K562 (cell line): ENCODE measurements at regions not wholly inside any gene's neighbourhood (a gene's known extent, or its start where the extent isn't known, plus 50 kb on each side); places are given as distances from the start of the nearest gene placed in this dataset.

Experiments used
- ATAC-seq: fragments of 200-7000 bp; cut with Tn5 transposase; 3 replicates; pipeline ENCODE4 v1.9.1; 2020; ENCODE audit warnings: moderate library complexity
- BruUV-seq: library from RNA; stranded (reverse); fragments of 400-500 nt; replicated peaks from 2 replicates; lab custom pipeline; 2021; lab: Mats Ljungman, UMichigan
- CTCF ChIA-PET: fragments of 300-600 bp; formaldehyde crosslinking; extraction: SDS; loops from one replicate; lab custom pipeline; 2021; ENCODE audit warnings: low intra/inter-chr PET ratio; lab: Yijun Ruan, JAX
- POLR2A ChIA-PET: fragments of 300-600, 350-650 bp; sonication (Branson Sonifier 250); formaldehyde crosslinking; extraction: SDS; loops from one replicate; lab custom pipeline; 2021; ENCODE audit warnings: antibody characterized with exemption, inconsistent platforms; lab: Yijun Ruan, JAX
- DNase-seq, 4 experiments: peaks; one replicate each; pipeline versions ENCODE4 v3.0.0 to v3.0.0-alpha.2; 2011 to 2018; ENCODE audit warnings: low spot score in 3 of 4, mixed read lengths in 3 of 4; ENCODE audit errors: extremely low read depth in 1 of 4
- FAIRE-seq: peaks from 2 replicates; lab custom pipeline; 2011; peaks lifted over from hg19 to GRCh38; lab: Jason Lieb, UNC
- H2AFZ ChIP-seq: 2 replicates; pipeline ENCODE4 v1.6.0; 2011; ENCODE audit warnings: low read depth, low read length, control low read depth, inconsistent platforms
- H3K27ac ChIP-seq: fragments of 200-600 bp; 3 replicates; pipeline ENCODE4 v1.8.0; 2011; ENCODE audit warnings: low read depth, mild to moderate bottlenecking, control low read depth, inconsistent platforms, low read length, moderate library complexity, mixed read lengths; ENCODE audit errors: extremely low read depth
- H3K27me3 ChIP-seq, 2 experiments: fragments of 300-600 bp in 1 of 2; 2 replicates in 1 of 2; 3 replicates in 1 of 2; pipeline versions ENCODE4 v1.6.0 to v1.8.0; 2011; ENCODE audit warnings: inconsistent platforms in 2 of 2, low read length in 2 of 2, mild to moderate bottlenecking in 1 of 2, mixed read lengths in 1 of 2, moderate library complexity in 1 of 2; ENCODE audit not compliant: control insufficient read depth in 2 of 2, insufficient read depth in 2 of 2
- H3K36me3 ChIP-seq: fragments of 300-600 bp; 3 replicates; pipeline ENCODE4 v1.8.0; 2011; ENCODE audit warnings: mild to moderate bottlenecking, low read length, inconsistent platforms; ENCODE audit not compliant: control insufficient read depth, insufficient read depth
- H3K4me1 ChIP-seq, 2 experiments: fragments of 200-600 bp in 1 of 2; replicated peaks in 1 of 2; 2 replicates in 1 of 2; 3 replicates in 1 of 2; pipeline versions ENCODE4 v1.5.1 to v1.8.0; 2011; ENCODE audit warnings: inconsistent platforms in 2 of 2, low read length in 2 of 2, mild to moderate bottlenecking in 1 of 2, mixed read lengths in 1 of 2, moderate library complexity in 1 of 2; ENCODE audit not compliant: control insufficient read depth in 2 of 2, insufficient read depth in 2 of 2
- H3K4me2 ChIP-seq: 2 replicates; pipeline ENCODE4 v1.6.1; 2011; ENCODE audit warnings: low read length, control low read depth, inconsistent platforms, mixed read lengths; ENCODE audit not compliant: insufficient read depth
- H3K4me3 ChIP-seq: fragments of 200-600 bp; sonication (generic), shearing (Covaris generic); 2 replicates; pipeline ENCODE4 v1.5.1; 2016; ENCODE audit warnings: control low read depth, inconsistent platforms
- H3K79me2 ChIP-seq: fragments of 200-600 bp; 3 replicates; pipeline ENCODE4 v1.8.0; 2011; ENCODE audit warnings: low read length, inconsistent platforms; ENCODE audit not compliant: control insufficient read depth, insufficient read depth
- H3K9ac ChIP-seq, 2 experiments: 2 replicates each; pipeline versions ENCODE4 v1.6.0 to v1.6.1; 2011; ENCODE audit warnings: low read depth in 2 of 2, low read length in 2 of 2, control low read depth in 1 of 2, inconsistent platforms in 1 of 2, mild to moderate bottlenecking in 1 of 2, mixed read lengths in 1 of 2; ENCODE audit not compliant: insufficient read depth in 1 of 2
- H3K9me1 ChIP-seq: one replicate; pipeline ENCODE4 v1.6.0; 2011; ENCODE audit warnings: inconsistent platforms, mild to moderate bottlenecking, low read length, moderate library complexity; ENCODE audit not compliant: control insufficient read depth, insufficient read depth
- H3K9me3 ChIP-seq: replicated peaks from 2 replicates; pipeline ENCODE4 v1.5.1; 2011; ENCODE audit warnings: low read depth, low read length, inconsistent platforms; ENCODE audit not compliant: control insufficient read depth, insufficient read depth
- H4K20me1 ChIP-seq: replicated peaks from 2 replicates; pipeline ENCODE4 v1.6.1; 2011; ENCODE audit warnings: low read length, inconsistent platforms, mixed read lengths; ENCODE audit not compliant: control insufficient read depth, insufficient read depth
- ARHGAP35 ChIP-seq: fragments of 450-650 bp; IDR thresholded peaks from 2 replicates; pipeline ENCODE4 v1.6.1; 2018; ENCODE audit not compliant: partially characterized antibody
- FOXM1 ChIP-seq, 2 experiments: fragments of 450-650 bp in 1 of 2; sonication (generic) in 1 of 2; formaldehyde crosslinking in 1 of 2; IDR thresholded peaks; 2 replicates each; pipeline versions ENCODE4 v1.6.1 to v1.9.0; 2017 to 2022; ENCODE audit warnings: low read depth in 2 of 2, mild to moderate bottlenecking in 2 of 2, missing genetic modification reagents in 1 of 2, moderate library complexity in 1 of 2
- L3MBTL2 ChIP-seq: fragments of 450-650 bp; IDR thresholded peaks from 2 replicates; pipeline ENCODE4 v1.6.1; 2016; ENCODE audit warnings: mild to moderate bottlenecking, moderate library complexity
- STAT5B ChIP-seq: fragments of 250-450 bp; sonication (Bioruptor Pico); IDR thresholded peaks from 2 replicates; pipeline ENCODE4 v1.8.0; 2021; ENCODE audit warnings: mild to moderate bottlenecking, inconsistent platforms
- TAF7 ChIP-seq: fragments of 450-650 bp; IDR thresholded peaks from 2 replicates; pipeline ENCODE4 v1.6.1; 2016; ENCODE audit warnings: missing genetic modification characterization, missing compliant biosample characterization
- TBL1XR1 ChIP-seq, 2 experiments: IDR thresholded peaks; 2 replicates each; pipeline ENCODE4 v1.6.1; 2012; ENCODE audit warnings: improper control_type of control experiment in 2 of 2, low read length in 2 of 2, mild to moderate bottlenecking in 1 of 2
- U2AF2 ChIP-seq: fragments of 200-400 bp; formaldehyde crosslinking; optimal IDR thresholded peaks from 2 replicates; pipeline ENCODE3; 2017; ENCODE audit warnings: low read depth, mild to moderate bottlenecking, low read length
- YY1 ChIP-seq, 3 experiments: IDR thresholded peaks; 2 replicates each; pipeline ENCODE4 v1.6.1; 2011; ENCODE audit warnings: low read length in 2 of 3, mild to moderate bottlenecking in 2 of 3, moderate library complexity in 2 of 3, borderline replicate concordance in 1 of 3, control low read depth in 1 of 3, low read depth in 1 of 3; ENCODE audit not compliant: insufficient read depth in 3 of 3, insufficient replicate concordance in 2 of 3, control insufficient read depth in 1 of 3, insufficient read length in 1 of 3; ENCODE audit errors: extremely low read depth in 1 of 3
- ZNF174 ChIP-seq: fragments of 250-450 bp; sonication (Bioruptor Pico); IDR thresholded peaks from 2 replicates; pipeline ENCODE4 v1.4.0; 2020; ENCODE audit warnings: mild to moderate bottlenecking
- WGBS: fragments of 100-300 bp; shearing (Covaris generic); methylation state at CpG from one replicate; pipeline ENCODE4 v1.1.6; 2016; ENCODE audit warnings: low coverage, mixed read lengths; ENCODE audit not compliant: insufficient coverage; ENCODE audit errors: missing lambda C conversion rate; 5-methylcytosine and 5-hydroxymethylcytosine counted together
- in situ Hi-C: fragments of 300-500 bp; cut with MboI; formaldehyde crosslinking; loops from 4 replicates; pipeline ENCODE4 v1.15.0; 2018; ENCODE audit warnings: inconsistent platforms, mixed read lengths
- intact Hi-C: fragments of 100-400 bp; cut with micrococcal nuclease; formaldehyde crosslinking; loops from 2 replicates; pipeline ENCODE4 v1.14.2; 2022

GRCh38 chr6:8337147-8337546 is 98.2 kb downstream of the SLC35B3 start:
- ChIA-PET POLR2A (no interaction called here), CTCF (no interaction called here)
- Histone ChIP-seq H3K9me3 (no peaks in the 10 kb centered on the region), H3K27me3 (no peaks in the 10 kb centered on the region), H3K4me3 (no peak overlapping the region), H3K27ac (no peak overlapping the region), H3K9ac (no peak overlapping the region), H4K20me1 (no peaks in the 10 kb centered on the region), H2AFZ (no peak overlapping the region), H3K9me1 (no peaks in the 10 kb centered on the region), H3K36me3 (no peaks in the 10 kb centered on the region), H3K4me2 (no peak overlapping the region), H3K4me1 (no peaks in the 10 kb centered on the region), H3K79me2 (no peaks in the 10 kb centered on the region)
- TF ChIP-seq TBL1XR1 (IDR thresholded peaks at IDR 0.05; ENCODE audit: low read length in 2 of 2): no peak
- no peak for TF ChIP-seq ZNF174
- TF ChIP-seq L3MBTL2: no peak
- no peak for TF ChIP-seq STAT5B (CRISPR knock-in tag)
- no peak for TF ChIP-seq ARHGAP35
- TF ChIP-seq U2AF2: no peak
- no peak for TF ChIP-seq YY1 (IDR thresholded peaks at IDR 0.05; ENCODE audit: borderline replicate concordance in 1 of 3, control insufficient read depth in 1 of 3, extremely low read depth in 1 of 3, insufficient read depth in 3 of 3, insufficient read length in 1 of 3, insufficient replicate concordance in 2 of 3, low read depth in 1 of 3, low read length in 2 of 3)
- TF ChIP-seq FOXM1 (IDR thresholded peaks at IDR 0.05; ENCODE audit: low read depth): no peak
- no peak for TF ChIP-seq FOXM1 (CRISPR knock-in tag; IDR thresholded peaks at IDR 0.05; ENCODE audit: low read depth)
- no peak for TF ChIP-seq TAF7 (tag)
- intact Hi-C loops (no loop called here), in situ Hi-C loops (no loop called here)
- WGBS: 0% methylated on average over 4 of the region's 4 CpGs
- FAIRE-seq (no peak), DNase-seq (no peak), ATAC-seq (no peak)
- BruUV-seq: no TSS peak
